IMR-90 (cell line): ENCODE measurements at regions not wholly inside any gene's neighbourhood (a gene's known extent, or its start where the extent isn't known, plus 50 kb on each side); places are given as distances from the start of the nearest gene placed in this dataset.

Experiments used
- ATAC-seq: fragments of 200-7000 bp; cut with Tn5 transposase; 2 replicates; pipeline ENCODE4 v1.9.1; 2020; ENCODE audit warnings: low read depth, mild to moderate bottlenecking, moderate library complexity
- BruUV-seq: library from RNA; stranded (reverse); fragments of 400-500 nt; replicated peaks from 2 replicates; lab custom pipeline; 2021; lab: Mats Ljungman, UMichigan
- CTCF ChIA-PET: fragments of 300-600 bp; formaldehyde crosslinking; extraction: SDS; loops from one replicate; lab custom pipeline; 2021; ENCODE audit warnings: antibody characterized with exemption; lab: Yijun Ruan, JAX
- POLR2A ChIA-PET: fragments of 300-600 bp; sonication (Branson Sonifier 250); formaldehyde crosslinking; loops from one replicate; lab custom pipeline; 2022; ENCODE audit warnings: antibody characterized with exemption; ENCODE audit not compliant: unreplicated experiment; lab: Charles Lee
- DNase-seq: peaks from one replicate; pipeline ENCODE4 v3.0.0; 2013
- H2AFZ ChIP-seq: replicated peaks from 2 replicates; pipeline ENCODE3; 2013; ENCODE audit warnings: low read length, mild to moderate bottlenecking; ENCODE audit not compliant: poor library complexity
- H2AK5ac ChIP-seq: 2 replicates; pipeline ENCODE4 v1.6.1; 2013; ENCODE audit warnings: low read depth, low read length, inconsistent platforms
- H2AK9ac ChIP-seq: replicated peaks from 2 replicates; pipeline ENCODE3; 2013; ENCODE audit warnings: mild to moderate bottlenecking, low read depth, low read length, moderate library complexity; ENCODE audit not compliant: poor library complexity
- H2BK120ac ChIP-seq: 2 replicates; pipeline ENCODE4 v1.6.1; 2013; ENCODE audit warnings: low read depth, low read length, inconsistent platforms
- H2BK15ac ChIP-seq: 3 replicates; pipeline ENCODE4 v1.6.1; 2013; ENCODE audit warnings: low read depth, low read length, inconsistent platforms
- H2BK20ac ChIP-seq: 2 replicates; pipeline ENCODE4 v1.6.1; 2013; ENCODE audit warnings: low read depth, mild to moderate bottlenecking, inconsistent platforms, low read length, moderate library complexity
- H2BK5ac ChIP-seq: 2 replicates; pipeline ENCODE4 v1.6.1; 2013; ENCODE audit warnings: mild to moderate bottlenecking, low read depth, low read length, inconsistent platforms; ENCODE audit not compliant: poor library complexity, severe bottlenecking
- H3K14ac ChIP-seq: replicated peaks from 2 replicates; pipeline ENCODE4 v1.6.1; 2013; ENCODE audit warnings: low read depth, low read length, inconsistent platforms
- H3K18ac ChIP-seq: 2 replicates; pipeline ENCODE4 v1.6.1; 2013; ENCODE audit warnings: low read depth, low read length, control low read depth
- H3K23ac ChIP-seq: 2 replicates; pipeline ENCODE4 v1.6.1; 2013; ENCODE audit warnings: low read depth, low read length, inconsistent platforms
- H3K27ac ChIP-seq: 2 replicates; pipeline ENCODE4 v1.5.1; 2013; ENCODE audit warnings: mild to moderate bottlenecking, control low read depth, low read length; ENCODE audit not compliant: insufficient read depth
- H3K27me3 ChIP-seq: 2 replicates; pipeline ENCODE4 v1.6.1; 2013; ENCODE audit warnings: low read length; ENCODE audit not compliant: control insufficient read depth, insufficient read depth
- H3K36me3 ChIP-seq: 2 replicates; pipeline ENCODE4 v1.6.1; 2013; ENCODE audit warnings: low read length, mixed read lengths; ENCODE audit not compliant: control insufficient read depth, insufficient read depth
- H3K4ac ChIP-seq: 2 replicates; pipeline ENCODE4 v1.6.1; 2013; ENCODE audit warnings: low read depth, low read length, inconsistent platforms
- H3K4me1 ChIP-seq: 2 replicates; pipeline ENCODE4 v1.6.1; 2013; ENCODE audit warnings: low read length, mixed read lengths; ENCODE audit not compliant: control insufficient read depth, insufficient read depth
- H3K4me2 ChIP-seq: 2 replicates; pipeline ENCODE4 v1.6.1; 2013; ENCODE audit warnings: low read depth, mild to moderate bottlenecking, control low read depth, low read length, moderate library complexity
- H3K4me3 ChIP-seq: 2 replicates; pipeline ENCODE4 v1.5.1; 2013; ENCODE audit warnings: low read depth, mild to moderate bottlenecking, control low read depth, low read length, moderate library complexity; ENCODE audit not compliant: insufficient read depth
- H3K56ac ChIP-seq: 2 replicates; pipeline ENCODE4 v1.6.1; 2013; ENCODE audit warnings: low read length, inconsistent platforms; ENCODE audit not compliant: insufficient read depth; ENCODE audit errors: extremely low read depth
- H3K79me1 ChIP-seq, 2 experiments: 2 replicates each; pipeline ENCODE4 v1.6.1; 2013; ENCODE audit warnings: low read length in 2 of 2, inconsistent platforms in 1 of 2, low read depth in 1 of 2
- H3K9ac ChIP-seq: 2 replicates; pipeline ENCODE4 v1.6.1; 2013; ENCODE audit warnings: low read depth, low read length, control low read depth
- H3K9me1 ChIP-seq: 2 replicates; pipeline ENCODE4 v1.6.1; 2013; ENCODE audit warnings: low read length, inconsistent platforms; ENCODE audit not compliant: insufficient read depth
- H3K9me3 ChIP-seq: 2 replicates; pipeline ENCODE4 v1.6.1; 2013; ENCODE audit warnings: low read length; ENCODE audit not compliant: control insufficient read depth, insufficient read depth
- H4K20me1 ChIP-seq: 2 replicates; pipeline ENCODE4 v1.6.1; 2013; ENCODE audit warnings: low read length, inconsistent platforms; ENCODE audit not compliant: insufficient read depth
- H4K5ac ChIP-seq: 2 replicates; pipeline ENCODE4 v1.6.1; 2013; ENCODE audit warnings: mild to moderate bottlenecking, low read depth, low read length, control low read depth
- H4K8ac ChIP-seq, 2 experiments: 2 replicates each; pipeline ENCODE4 v1.6.1; 2013; ENCODE audit warnings: low read depth in 2 of 2, low read length in 2 of 2, control low read depth in 1 of 2, inconsistent platforms in 1 of 2
- H4K91ac ChIP-seq: 2 replicates; pipeline ENCODE4 v1.6.1; 2013; ENCODE audit warnings: low read depth, low read length, inconsistent platforms; ENCODE audit not compliant: insufficient read depth
- FOS ChIP-seq: fragments of 150-350 bp; IDR thresholded peaks from 2 replicates; pipeline ENCODE4 v1.6.1; 2016; ENCODE audit warnings: low read depth, low read length
- SMC3 ChIP-seq: fragments of 150-350 bp; IDR thresholded peaks from 2 replicates; pipeline ENCODE4 v1.6.1; 2016; ENCODE audit warnings: low read depth, mild to moderate bottlenecking, antibody characterized with exemption, low read length, moderate library complexity
- WGBS, 2 experiments: methylation state at CpG; one replicate each; pipeline versions ENCODE4 v1.1.5 to v1.1.7; 2013; ENCODE audit warnings: missing lambda C conversion rate in 2 of 2; ENCODE audit not compliant: insufficient read length in 1 of 2; ENCODE audit errors: extremely low coverage in 2 of 2; 5-methylcytosine and 5-hydroxymethylcytosine counted together
- dilution Hi-C: fragments of 300-500 bp; cut with HindIII; formaldehyde crosslinking; loops from one replicate; pipeline ENCODE4 v1.14.3; 2018; ENCODE audit warnings: low sequenced_read_pairs; ENCODE audit not compliant: unreplicated experiment
- in situ Hi-C: fragments of 300-500 bp; cut with MboI; formaldehyde crosslinking; loops from 3 replicates; pipeline ENCODE4 v1.14.3; 2019; ENCODE audit warnings: low sequenced_read_pairs, inconsistent platforms, mixed read lengths
- intact Hi-C: fragments of 100-400 bp; cut with micrococcal nuclease; formaldehyde crosslinking; loops from 2 replicates; pipeline ENCODE4 v1.10.0; 2022

GRCh38 chr3:22885574-22886341 lies 317.4 kb upstream of the UBE2E2 start:
- Histone ChIP-seq H3K27ac (no peak overlapping the region), H3K23ac (no peak overlapping the region), H2AFZ (no peak overlapping the region), H2AK5ac (no peak overlapping the region), H3K9me3 (no peaks in the 10 kb centered on the region), H3K79me1 (no peaks in the 10 kb centered on the region), H2BK15ac (no peak overlapping the region), H3K36me3 (no peaks in the 10 kb centered on the region), H3K14ac (no peak overlapping the region), H4K20me1 (no peaks in the 10 kb centered on the region), H3K4me1 (no peaks in the 10 kb centered on the region), H4K8ac (no peak overlapping the region), H2AK9ac (no peak overlapping the region), H2BK20ac (no peak overlapping the region), H3K4me2 (no peak overlapping the region), H3K4me3 (no peak overlapping the region), H4K5ac (no peak overlapping the region), H3K9me1 (no peaks in the 10 kb centered on the region), H3K18ac (no peak overlapping the region), H3K9ac (no peak overlapping the region), H3K4ac (no peak overlapping the region), H3K27me3 (no peaks in the 10 kb centered on the region), H2BK5ac (no peak overlapping the region), H3K56ac (no peak overlapping the region), H4K91ac (no peak overlapping the region), H2BK120ac (no peak overlapping the region)
- ChIA-PET CTCF (no interaction called here), POLR2A (no interaction called here)
- in situ Hi-C loops (no loop called here), intact Hi-C loops (no loop called here), dilution Hi-C loops (no loop called here)
- WGBS, 2 experiments, result 63% methylated on average over 1 of the region's 6 CpGs; no CpG with 5 or more reads in 1 of the 2 experiments
- ATAC-seq (no peak), DNase-seq (no peak)
- BruUV-seq, result no TSS peak
- TF ChIP-seq FOS, result no peak
- no peak for TF ChIP-seq SMC3
